ENCODE measurements at regions not wholly inside any gene's neighbourhood (a gene's known extent, or its start where the extent isn't known, plus 50 kb on each side); places are given as distances from the start of the nearest gene placed in this dataset.

DNA sequence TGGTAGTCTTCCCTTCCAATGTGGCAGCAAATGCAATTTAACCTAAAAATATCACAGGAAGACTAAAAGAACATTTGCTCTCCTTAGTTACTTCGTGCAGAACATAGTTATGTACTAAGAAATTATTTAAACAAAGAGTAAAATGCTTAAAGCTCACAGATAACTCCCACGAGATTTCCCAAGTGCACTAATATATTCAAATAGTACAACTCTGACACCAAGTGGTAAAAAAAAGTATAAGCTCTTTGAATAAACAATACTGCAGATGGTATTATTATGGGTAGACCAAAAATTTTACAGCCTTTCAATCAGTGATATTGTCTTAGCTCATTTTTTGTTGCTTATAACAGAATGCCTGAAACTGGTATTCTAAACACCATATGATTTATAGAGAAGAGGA, 52.8 kb upstream of the FILIP1 start:
- Mint-ChIP-seq H3K9me3 (no peaks in the 10 kb centered on the region), H3K27ac (no peak overlapping the region), H3K27me3 (peaks cover 0 to 5% of the 10 kb centered on the region in 2 donors), H3K36me3 (no peaks in the 10 kb centered on the region), H3K4me1 (peaks cover 0 to 2% (median 0%) of the 10 kb centered on the region in 4 donors), H3K4me3 (no peak overlapping the region)
- H3K27ac ChIP-seq (ENCODE audit: low read depth, low read length), result no peak overlapping the region
- no peaks in the 10 kb centered on the region for H3K9me3 ChIP-seq (ENCODE audit: control insufficient read depth in 1 of 2, low read length in 2 of 2)
- CTCF ChIA-PET (ENCODE audit: partially characterized antibody), result interaction anchor here (0.9 to 1.3 kb wide), 10 partner anchors 9 to 1807 kb away, joined by 3 to 8 read pairs (median 4); no protein-coding TSS in a partner anchor
- H3K27me3 ChIP-seq (ENCODE audit: insufficient read depth, low read length), result no peaks in the 10 kb centered on the region
- POLR2A ChIA-PET (ENCODE audit: partially characterized antibody), result no interaction called here
- H3K4me1 ChIP-seq (ENCODE audit: insufficient read depth, low read length), result no peaks in the 10 kb centered on the region
- H3K4me3 ChIP-seq (ENCODE audit: low read length in 2 of 2), result no peak overlapping the region
- DNase-seq, result peak in 1 of 5 donors; percentile 3
- H3K36me3 ChIP-seq (ENCODE audit: insufficient read depth, low read length), result no peaks in the 10 kb centered on the region
- intact Hi-C loops (cut with micrococcal nuclease), result no loop called here

DNA sequence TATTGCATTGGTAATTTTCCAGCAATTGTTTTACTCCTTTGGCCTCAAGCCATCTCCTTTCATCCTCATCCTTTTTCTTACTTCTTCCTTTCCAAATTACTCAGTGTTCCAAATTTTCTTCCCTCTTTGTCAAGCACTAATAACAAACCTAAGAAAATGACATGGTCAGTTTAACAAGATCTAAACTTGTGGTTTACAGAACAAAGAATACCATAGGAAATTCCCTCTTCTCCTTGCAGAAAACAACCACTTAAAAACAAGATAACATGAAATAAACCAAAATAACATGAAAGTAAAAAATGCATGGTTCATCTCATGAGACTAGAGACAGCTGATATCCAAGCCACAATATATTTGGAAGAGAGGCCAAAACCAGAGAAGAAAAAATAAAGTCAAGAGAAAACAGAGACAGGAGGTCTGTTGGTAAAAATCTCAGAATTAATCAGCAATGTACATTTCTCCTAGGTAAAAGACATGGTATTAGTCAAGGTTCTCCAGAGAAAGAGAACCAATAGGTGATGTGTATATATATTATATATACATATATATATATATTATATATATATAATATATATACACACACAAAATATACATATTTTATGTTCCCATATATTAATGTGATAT, 51.0 kb upstream of the SENP6 start:
- no peak overlapping the region for H3K4me3 ChIP-seq (ENCODE audit: low read length in 2 of 2)
- ChIA-PET POLR2A (ENCODE audit: partially characterized antibody) (no interaction called here), CTCF (ENCODE audit: partially characterized antibody) (interaction anchor here (1.3 to 1.5 kb wide), 2 partner anchors 12 to 283 kb away, joined by 3 to 4 read pairs; no protein-coding TSS in a partner anchor)
- Mint-ChIP-seq H3K9me3 (no peaks in the 10 kb centered on the region), H3K27ac (no peak overlapping the region), H3K27me3 (peaks cover 0 to 2% of the 10 kb centered on the region in 2 donors), H3K4me1 (peaks cover 0 to 4% (median 3%) of the 10 kb centered on the region in 4 donors), H3K4me3 (no peak overlapping the region), H3K36me3 (no peaks in the 10 kb centered on the region)
- no peaks in the 10 kb centered on the region for H3K9me3 ChIP-seq (ENCODE audit: control insufficient read depth in 1 of 2, low read length in 2 of 2)
- H3K36me3 ChIP-seq (ENCODE audit: insufficient read depth, low read length), result no peaks in the 10 kb centered on the region
- intact Hi-C loops (cut with micrococcal nuclease), result no loop called here
- no peak overlapping the region for H3K27ac ChIP-seq (ENCODE audit: low read depth, low read length)
- no peaks in the 10 kb centered on the region for H3K4me1 ChIP-seq (ENCODE audit: insufficient read depth, low read length)
- H3K27me3 ChIP-seq (ENCODE audit: insufficient read depth, low read length), result no peaks in the 10 kb centered on the region
- DNase-seq, result no peak

- Histone ChIP-seq H3K27ac (ENCODE audit: low read depth, low read length) (no peak overlapping the region), H3K4me3 (ENCODE audit: low read length in 2 of 2) (no peak overlapping the region), H3K27me3 (ENCODE audit: insufficient read depth, low read length) (no peaks in the 10 kb centered on the region), H3K4me1 (ENCODE audit: insufficient read depth, low read length) (no peaks in the 10 kb centered on the region), H3K9me3 (ENCODE audit: control insufficient read depth in 1 of 2, low read length in 2 of 2) (no peaks in the 10 kb centered on the region), H3K36me3 (ENCODE audit: insufficient read depth, low read length) (no peaks in the 10 kb centered on the region)
- CTCF ChIA-PET (ENCODE audit: partially characterized antibody), result interaction anchor here (1.3 to 1.5 kb wide), 2 partner anchors 11 to 284 kb away, joined by 3 to 4 read pairs; no protein-coding TSS in a partner anchor
- H3K9me3 Mint-ChIP-seq, result no peaks in the 10 kb centered on the region
- H3K36me3 Mint-ChIP-seq, result no peaks in the 10 kb centered on the region
- H3K27ac Mint-ChIP-seq, result no peak overlapping the region
- peaks cover 0 to 4% (median 3%) of the 10 kb centered on the region in 4 donors for H3K4me1 Mint-ChIP-seq
- POLR2A ChIA-PET (ENCODE audit: partially characterized antibody), result no interaction called here
- H3K4me3 Mint-ChIP-seq, result no peak overlapping the region
- H3K27me3 Mint-ChIP-seq, result peaks cover 0 to 2% of the 10 kb centered on the region in 2 donors
- no peak for DNase-seq
- intact Hi-C loops (cut with micrococcal nuclease), result no loop called here
Measured at GRCh38 chr6:75551367-75551952, 50.2 kb upstream of the SENP6 start.
